GM19351 (cell line): ENCODE measurements at regions not wholly inside any gene's neighbourhood (a gene's known extent, or its start where the extent isn't known, plus 50 kb on each side); places are given as distances from the start of the nearest gene placed in this dataset.

Experiments
- ATAC-seq: cut with Tn5 transposase; IDR thresholded peaks from one replicate; pipeline ENCODE4 v1.9.1; 2021; ENCODE audit warnings: mild to moderate bottlenecking, moderate library complexity; ENCODE audit not compliant: unreplicated experiment

DNA sequence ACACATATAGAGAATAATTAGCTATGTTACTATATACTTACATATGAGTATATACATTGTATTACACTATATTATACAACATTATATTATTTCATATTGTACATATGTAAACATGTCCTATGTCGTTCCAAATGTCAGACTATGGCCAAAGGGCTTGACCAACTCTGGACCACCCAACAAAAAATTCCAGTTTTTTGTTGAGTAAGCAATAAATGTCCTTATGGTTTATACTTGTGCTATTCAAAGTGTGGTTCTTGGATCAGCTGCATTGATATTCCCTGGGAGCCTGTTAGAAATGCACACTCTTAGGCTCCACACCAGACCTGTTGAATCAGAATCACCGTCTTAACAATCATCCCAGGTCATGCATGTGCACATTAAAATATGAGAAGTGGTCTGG is 225.4 kb upstream of the ZFP64 start:
- ATAC-seq = no peak

DNA sequence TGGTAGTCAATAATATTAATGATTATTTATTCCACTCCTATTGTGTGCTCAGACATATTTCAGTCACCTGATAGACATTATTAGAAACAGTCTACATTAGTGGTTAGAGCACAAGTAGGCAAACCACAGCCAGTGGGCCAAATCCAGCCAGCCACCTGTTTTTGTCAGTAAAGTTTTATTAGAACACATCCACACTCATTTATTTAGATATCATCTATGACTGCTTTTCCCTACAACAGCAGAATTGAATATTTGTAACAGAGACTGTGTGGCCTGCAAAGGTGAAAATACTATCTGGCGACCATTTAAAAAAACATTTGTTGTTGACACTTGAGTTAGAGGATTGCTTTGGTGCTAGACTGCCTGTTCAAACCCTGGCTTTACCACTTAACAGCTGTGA is 220.0 kb upstream of the ZFP64 start:
- ATAC-seq = no peak

DNA sequence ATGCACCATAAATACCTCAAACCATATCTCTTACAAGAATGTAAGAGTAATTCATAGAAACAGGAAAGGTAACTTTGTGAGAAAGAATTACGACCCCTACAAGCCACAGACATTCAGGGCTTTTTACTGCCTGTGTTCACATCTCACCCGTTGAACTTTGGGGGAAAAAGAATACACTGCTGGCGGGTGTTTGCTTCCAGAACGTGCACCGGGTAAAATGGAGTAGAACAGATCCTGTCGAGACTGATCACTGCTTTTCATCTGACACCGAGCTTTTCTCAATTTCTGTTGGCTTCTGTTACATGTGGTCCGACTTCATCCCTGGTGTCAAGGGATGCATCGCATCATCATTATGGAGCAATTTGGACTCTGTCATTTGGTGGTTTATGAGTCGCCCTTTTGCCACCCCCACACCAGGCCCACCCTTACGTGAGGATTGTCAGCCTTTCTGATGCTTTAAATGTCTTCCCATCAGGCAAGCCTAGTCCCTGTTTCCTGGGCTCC is 219.2 kb upstream of the ZFP64 start:
- ATAC-seq = no peak

DNA sequence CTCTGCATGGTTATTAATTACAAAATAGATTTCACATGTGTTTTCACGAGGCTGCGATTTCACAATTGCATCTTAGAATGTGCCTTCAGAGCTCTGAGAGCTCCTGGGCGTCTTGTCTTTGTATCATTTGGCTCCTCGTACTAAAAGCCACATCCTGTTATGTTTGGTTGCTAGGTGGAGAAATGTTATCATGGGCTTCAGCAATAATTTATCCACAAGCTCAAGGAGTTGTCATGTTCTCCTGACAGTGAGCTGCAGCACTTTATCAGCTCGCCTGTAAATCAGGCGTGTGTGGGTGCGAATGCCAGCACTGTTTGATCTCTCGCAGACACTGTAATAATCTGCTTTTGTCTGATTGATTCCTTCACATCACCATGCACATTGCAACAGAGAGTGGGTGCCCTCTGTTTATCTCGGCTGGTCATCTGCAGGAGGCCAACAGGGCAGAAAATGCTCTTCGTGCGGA is 218.6 kb upstream of the ZFP64 start:
- no peak for ATAC-seq

DNA sequence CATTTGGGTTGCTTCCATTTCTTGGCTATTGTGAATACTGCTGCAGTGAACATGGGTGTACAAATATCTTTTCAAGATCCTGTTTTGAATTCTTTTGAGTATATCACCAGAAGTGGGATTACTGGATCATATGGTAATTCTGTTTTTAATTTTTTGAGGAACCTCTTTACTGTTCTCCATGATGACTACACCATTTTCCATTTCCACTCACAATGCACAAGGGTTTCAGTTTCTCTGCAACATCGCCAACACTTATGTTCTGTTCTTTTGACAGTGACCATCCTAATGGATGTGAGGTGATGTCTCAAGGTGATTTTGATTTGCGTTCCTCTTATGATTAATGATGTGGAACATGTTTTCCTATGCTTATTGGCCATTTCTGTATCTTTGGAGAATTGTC is 214.4 kb upstream of the ZFP64 start:
- no peak for ATAC-seq

DNA sequence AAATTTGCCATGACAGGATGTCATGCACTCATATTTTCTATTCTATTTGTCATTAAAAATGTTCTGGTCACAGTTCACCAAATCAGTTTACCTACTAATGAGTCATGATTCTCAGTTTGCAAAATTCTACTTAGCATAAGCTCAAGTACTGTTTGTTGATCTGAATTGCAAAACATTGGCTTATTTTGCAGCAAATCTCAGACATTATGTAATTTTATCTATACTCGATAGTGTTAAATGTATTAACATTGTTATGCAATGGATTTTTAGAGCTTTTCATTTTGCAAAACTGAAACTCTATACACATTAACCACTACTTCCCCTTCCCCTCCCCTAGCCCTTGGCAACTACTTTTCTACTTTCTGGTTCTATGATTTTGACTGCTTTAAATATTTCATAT is 213.8 kb upstream of the ZFP64 start:
- ATAC-seq = peak; percentile 75

DNA sequence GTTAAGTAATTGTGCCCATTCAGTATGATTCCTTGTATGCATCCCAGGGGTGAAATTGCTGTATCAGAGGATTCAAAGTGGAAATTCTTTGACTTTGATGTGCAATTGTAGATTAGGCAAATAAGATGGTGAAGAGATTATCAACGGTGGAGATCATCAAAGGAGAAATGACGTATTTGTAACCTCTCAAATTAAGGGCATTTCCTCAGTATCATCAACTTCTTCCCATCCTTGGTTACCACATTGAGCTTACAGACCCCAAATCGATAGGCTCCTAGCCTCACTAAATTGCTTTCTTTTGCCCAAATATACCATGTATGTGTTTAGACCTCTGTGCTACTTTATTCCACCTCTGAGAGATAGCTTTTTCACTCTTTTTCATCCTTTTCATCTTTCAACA is 213.1 kb upstream of the ZFP64 start:
- no peak for ATAC-seq

DNA sequence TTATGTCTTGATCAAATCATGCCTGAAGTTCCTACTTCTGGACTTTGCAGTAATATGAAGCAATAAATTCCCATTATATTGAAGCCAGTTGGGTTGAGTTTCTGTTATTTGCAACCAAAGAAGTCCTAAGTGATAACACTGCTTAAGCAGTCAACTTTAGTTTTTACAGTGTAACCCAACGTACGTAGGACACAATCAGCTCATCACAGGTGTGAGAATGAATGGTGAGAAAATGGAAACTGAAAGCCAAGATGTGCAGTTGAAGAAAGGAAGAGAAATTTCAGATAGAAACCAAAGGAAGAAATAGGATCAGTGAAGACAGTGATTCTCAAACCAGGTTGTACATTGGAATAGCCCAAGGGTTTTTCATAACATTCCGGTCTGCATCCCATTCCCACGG is 211.4 kb upstream of the ZFP64 start:
- peak; percentile 59 for ATAC-seq

DNA sequence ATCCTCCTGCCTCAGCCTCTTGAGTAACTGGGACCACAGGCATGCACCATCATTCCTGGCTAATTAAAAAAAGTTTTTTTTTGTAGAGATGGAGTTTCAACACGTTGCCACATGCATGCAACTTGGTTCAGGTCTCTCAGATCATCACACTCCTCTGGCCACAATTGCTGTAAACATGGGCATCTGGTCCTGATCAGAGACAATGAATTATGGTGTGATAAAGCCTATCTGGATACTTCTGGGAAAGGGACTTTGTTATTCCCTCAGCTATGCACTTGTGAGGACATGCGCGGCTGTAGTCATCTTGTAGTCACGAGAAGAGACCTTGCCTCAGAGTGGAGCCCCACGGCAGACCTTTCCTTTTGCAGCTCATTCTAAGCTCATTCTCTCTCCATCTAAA is 210.9 kb upstream of the ZFP64 start:
- no peak for ATAC-seq

DNA sequence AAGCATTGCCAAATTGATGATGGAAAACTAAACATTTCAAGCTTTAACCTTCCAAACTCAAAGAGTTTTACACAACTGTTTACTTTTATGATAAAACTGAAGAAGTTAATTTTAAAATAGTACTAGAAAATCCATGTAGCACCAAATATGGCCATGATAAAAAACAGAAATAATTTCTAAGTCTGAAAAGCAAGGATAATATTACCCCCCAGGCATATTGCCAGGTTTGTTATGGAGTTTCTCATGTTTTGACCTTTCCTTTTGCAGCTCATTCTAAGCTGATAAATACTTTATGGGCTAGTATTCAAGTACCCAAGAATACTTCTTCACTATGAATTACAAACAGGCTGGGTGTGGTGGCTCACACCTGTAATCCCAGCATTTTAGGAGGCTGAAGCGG is 209.9 kb upstream of the ZFP64 start:
- no peak for ATAC-seq

DNA sequence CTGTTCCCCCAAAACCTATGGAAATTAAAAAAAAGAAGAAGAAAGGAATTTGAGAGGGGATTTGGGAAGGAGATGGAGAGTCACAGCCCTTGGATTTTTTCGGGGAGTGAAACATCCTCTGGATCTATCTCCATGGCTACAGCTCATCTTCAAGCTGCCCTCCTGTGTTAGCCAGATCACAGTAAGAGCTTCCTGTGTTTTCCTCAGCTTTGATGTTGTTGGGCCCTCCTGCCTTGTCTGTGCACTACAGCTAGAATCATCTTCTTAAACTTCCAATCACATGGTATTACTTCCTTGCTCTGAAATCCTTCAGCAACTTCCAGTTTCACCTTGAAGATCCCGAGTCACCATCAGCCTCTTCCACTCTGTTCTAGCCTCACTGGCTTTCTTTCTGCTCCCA is 207.8 kb upstream of the ZFP64 start:
- no peak for ATAC-seq

DNA sequence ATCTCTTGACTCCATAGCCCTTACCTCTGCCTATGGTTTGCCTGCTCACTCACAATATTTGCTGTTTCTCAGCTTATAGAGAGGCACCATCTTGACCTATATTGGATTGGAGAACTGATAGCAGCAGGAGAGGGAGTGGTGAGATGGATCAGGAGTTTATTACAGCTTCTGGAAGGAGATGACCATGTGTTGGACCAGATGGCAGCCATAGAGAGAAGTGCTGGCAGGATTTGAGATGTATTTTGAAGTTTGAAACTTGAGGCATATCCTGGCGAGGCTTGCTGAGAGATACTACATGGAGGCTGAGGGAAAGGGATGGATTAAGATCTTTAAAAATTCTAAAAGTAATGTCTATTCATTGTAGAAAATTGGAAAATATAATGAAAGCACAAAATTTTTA is 198.0 kb upstream of the ZFP64 start:
- ATAC-seq = no peak

DNA sequence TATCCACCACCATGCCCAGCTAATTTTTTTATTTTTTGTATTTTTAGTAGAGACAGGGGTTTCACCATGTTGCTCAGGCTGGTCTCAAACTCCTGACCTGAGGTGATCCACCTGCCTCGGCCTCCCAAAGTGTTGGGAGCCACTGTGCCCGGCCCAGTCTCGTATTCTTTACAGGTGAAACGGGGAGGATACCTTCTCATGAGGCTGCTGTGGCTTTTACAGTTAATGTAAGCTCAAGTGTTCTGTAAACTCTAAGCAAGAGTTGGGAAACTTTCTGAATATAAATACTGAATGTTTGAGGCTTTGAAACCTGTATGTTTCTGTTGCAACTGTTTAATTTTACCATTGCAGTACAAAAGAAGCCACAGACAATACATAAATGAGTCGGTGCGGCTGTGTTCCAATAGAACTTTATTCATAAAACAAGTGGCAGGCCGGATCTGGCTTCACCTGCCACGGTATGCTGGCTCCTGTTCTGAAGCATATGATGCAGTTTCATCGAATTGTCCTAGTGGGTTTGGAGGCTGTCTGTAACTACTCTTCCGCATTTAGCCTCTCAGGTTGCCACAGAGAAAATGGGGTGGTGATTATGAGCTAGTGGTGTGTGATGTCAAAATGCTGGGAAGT is 192.5 kb upstream of the ZFP64 start:
- no peak for ATAC-seq

DNA sequence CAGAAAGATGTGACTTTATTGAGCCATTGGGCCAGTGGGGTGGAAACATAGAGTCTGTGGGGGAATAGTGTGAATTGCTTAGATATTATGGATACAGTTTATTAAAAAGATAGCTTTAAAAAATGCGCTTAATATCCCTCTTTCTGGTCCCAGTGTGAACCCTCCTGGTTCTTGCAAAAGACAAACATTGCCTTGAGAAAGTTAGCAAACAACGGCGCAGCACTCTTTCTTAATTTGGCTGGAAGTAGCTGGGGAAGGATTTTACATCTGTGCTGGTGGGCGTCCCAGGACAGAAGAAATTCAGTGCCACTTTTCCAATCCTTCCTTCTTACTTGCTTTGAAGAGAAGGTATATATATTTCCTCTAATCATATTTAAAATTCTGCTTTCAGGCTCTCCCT is 191.4 kb upstream of the ZFP64 start:
- ATAC-seq = no peak

DNA sequence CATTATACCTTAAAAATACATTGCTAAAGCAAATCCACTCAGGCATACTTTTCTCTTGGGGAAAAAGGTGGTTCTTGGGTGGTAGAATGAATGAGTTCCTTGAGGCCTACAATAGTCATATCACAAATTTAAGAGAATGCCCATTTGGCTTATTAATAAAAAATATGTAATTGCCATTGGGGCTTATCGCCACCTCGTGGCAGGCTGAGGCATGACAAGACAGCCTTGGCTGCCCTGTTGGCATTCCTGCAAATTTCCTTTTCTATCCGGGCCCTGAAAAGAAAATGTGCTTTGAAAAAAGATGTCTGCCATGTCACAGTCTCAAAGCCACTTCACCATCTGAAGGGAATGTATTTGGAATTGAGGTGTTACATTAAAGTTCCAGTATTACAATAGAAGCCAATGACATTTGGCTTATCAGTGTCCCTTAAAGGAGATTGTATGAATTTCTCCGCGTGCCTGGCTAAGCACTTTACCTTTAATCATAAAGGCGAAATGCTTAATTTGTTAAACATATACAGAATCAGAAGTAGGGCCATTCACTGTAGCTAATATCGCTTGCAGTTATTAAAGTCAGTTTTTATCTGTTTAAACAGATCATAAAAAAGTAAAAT is 188.3 kb upstream of the ZFP64 start:
- ATAC-seq = no peak

DNA sequence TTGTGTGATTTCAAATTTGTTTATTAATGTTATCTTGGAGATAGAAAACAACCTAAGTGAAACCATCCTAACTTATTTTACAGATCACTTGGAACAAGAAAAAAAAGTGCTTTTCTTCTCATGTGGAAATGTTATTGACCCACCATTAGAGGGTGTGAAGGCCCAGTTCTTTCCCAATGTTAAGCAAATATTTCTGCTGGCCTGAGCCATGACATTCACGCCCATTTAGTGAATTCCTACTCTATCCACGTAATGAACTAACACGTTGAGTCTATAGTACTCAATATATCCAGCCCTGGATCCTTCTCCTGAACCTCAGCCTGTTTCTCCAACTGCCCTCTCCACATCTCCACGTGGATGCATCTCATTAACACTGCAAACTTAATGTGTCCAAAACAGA is 180.6 kb upstream of the ZFP64 start:
- ATAC-seq = no peak

DNA sequence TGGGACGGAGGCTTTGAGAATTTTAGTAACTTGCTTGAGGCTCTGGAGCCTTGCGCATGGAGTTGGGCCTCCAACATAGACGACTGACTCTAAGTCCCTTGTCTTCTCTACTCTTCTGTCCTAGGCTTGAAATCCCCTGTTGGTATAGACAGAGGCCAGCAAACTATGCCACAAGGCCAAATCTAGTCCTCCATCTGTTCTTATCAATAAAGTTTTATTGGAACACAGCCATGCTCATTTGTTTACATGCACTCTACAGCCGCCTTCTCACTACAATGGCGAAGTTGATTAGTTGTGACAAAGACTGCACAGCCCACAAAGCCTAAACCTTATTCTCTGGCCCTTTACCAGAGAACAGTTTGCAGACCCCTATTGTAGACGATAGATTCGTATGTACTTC is 174.1 kb upstream of the ZFP64 start:
- no peak for ATAC-seq

DNA sequence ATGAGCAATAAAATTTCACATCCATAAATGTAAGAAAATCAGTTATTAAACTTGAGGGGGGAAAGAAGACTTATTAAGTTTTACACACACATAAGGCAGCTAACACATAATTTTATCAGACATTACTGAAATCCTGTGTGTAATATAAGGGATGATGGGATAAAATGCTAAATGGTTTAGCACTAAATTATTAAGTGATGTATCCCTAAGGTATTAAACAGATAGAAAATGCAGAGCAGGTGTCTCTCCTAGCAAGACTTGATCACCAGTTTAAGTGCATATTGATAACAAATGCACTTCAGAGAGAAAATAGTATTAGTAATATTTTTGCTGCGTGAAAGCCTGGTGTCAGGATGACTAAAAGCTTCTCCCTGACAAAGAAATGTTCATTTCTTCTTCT is 172.8 kb upstream of the ZFP64 start:
- ATAC-seq = no peak

DNA sequence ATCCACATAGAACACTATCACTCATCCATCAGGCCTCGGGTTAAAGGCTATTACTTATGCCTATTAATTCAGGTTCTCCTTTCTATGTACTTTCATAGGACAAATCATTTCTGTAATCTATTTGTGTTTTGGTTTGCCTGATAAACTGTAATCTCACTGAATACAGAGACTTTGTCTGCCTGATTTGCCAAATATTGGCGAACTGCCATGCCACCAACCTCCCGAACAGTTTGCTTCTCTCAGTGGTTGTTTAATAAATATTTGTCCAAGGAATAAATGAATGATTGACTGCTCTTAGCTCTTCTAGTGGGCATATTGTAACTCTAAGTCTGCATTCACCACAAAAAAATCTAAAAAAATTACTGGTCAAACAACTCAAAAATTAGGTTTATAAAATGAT is 170.1 kb upstream of the ZFP64 start:
- no peak for ATAC-seq

DNA sequence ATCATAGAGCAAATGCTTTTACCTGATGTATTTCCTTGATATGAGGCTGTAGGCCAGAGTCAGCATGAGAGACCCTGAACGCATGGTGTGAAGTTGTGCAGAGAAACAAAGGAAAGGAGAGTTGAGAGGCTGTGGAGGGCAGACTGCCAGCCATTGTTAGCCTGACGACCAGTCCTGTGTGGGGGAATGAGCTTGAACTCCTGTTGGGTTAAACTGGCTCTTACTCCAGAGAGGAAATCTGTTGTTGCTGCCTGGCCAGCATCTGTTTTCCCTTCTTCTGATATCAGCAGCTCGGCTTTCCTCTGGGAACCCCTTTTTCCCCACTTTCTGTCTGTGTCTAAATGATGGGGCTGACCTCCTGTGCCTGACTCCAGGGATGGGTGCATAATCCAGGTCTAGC is 158.2 kb upstream of the ZFP64 start:
- no peak for ATAC-seq

DNA sequence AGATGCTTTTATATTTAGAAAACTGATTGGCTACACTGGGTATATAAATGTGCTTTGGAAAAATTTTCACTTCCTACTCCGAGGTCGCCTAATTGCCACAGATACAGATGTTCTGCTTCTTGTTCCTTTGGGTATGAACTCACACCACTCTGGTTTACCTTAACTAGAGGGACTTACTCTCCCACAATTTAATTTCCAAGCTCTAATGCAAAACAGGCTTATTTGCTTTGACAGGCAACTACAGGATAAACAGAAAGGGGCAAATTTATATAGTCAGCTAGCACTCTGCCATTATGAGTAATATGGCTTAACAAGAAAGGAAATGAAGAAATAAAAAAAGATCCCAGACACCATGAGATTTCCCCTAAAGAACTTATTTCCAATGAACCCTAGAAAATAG is 156.9 kb upstream of the ZFP64 start:
- no peak for ATAC-seq

DNA sequence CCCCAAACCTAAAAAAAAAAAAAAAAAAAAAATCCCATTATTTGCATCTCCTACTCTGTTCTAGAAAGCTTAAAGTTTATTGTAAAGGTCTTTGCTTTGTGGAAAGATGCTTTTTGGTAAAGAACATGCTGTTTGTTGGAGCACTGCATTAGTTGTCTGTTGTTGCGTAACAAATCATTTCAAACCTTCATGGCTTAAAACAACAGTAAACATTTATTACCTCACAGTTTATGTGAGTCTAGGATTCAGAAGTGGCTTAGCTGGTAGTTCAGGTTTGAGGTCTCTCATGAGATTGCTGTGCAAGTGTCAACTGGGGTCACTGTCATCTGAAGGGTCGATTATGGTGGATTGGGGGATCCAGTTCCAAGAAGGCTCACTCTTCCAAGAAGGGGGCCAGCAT is 155.2 kb upstream of the ZFP64 start:
- ATAC-seq = no peak

DNA sequence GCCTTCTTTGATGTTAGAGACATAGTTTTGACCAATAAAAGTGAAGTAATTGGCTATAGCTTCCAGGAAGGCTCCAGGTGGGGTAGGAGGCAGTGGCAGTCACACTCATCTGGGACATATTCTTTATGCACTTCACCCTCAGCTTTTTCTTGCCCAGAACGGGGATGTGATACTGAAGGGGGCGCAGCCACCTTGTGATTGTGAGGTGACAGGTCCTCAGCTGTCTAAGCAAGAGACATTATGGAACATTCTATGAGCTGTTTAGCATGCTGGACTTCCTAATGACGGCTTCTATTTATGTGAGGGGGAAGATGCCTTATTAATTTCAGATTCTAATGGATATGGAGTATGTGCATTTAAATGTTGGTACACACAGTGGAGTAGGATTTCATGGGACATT is 151.3 kb upstream of the ZFP64 start:
- no peak for ATAC-seq
